Thymus (tissue), 11 donors: ENCODE measurements at regions not wholly inside any gene's neighbourhood (a gene's known extent, or its start where the extent isn't known, plus 50 kb on each side); places are given as distances from the start of the nearest gene placed in this dataset.

Experiments used
- DNase-seq, 9 donors: peaks; one replicate each; pipeline ENCODE4 v3.0.0-alpha.2; 2013; ENCODE audit warnings: low spot score in 9 of 9, low read depth in 6 of 9, missing footprints in 1 of 9
- H3K27ac ChIP-seq, 2 donors: one replicate each; pipeline ENCODE4 v1.5.1; 2013; ENCODE audit warnings: control low read depth in 1 of 2, low read depth in 1 of 2, low read length in 1 of 2, mild to moderate bottlenecking in 1 of 2, moderate library complexity in 1 of 2
- H3K27me3 ChIP-seq, 2 donors: one replicate each; pipeline ENCODE4 v1.5.1; 2013; ENCODE audit warnings: low read length in 1 of 2; ENCODE audit not compliant: control insufficient read depth in 2 of 2, insufficient read depth in 1 of 2
- H3K36me3 ChIP-seq, 2 donors: one replicate each; pipeline ENCODE4 v1.5.1; 2013; ENCODE audit warnings: low read length in 1 of 2, mild to moderate bottlenecking in 1 of 2, moderate library complexity in 1 of 2; ENCODE audit not compliant: control insufficient read depth in 2 of 2, insufficient read depth in 2 of 2
- H3K4me1 ChIP-seq, 2 donors: one replicate each; pipeline ENCODE4 v1.5.1; 2013; ENCODE audit warnings: low read length in 2 of 2; ENCODE audit not compliant: control insufficient read depth in 2 of 2, insufficient read depth in 2 of 2
- H3K4me3 ChIP-seq, 2 donors: one replicate each; pipeline ENCODE4 v1.5.1; 2013; ENCODE audit warnings: low read length in 2 of 2, control low read depth in 1 of 2, mild to moderate bottlenecking in 1 of 2
- H3K9me3 ChIP-seq, 2 donors: one replicate each; pipeline ENCODE4 v1.5.1; 2013; ENCODE audit warnings: low read length in 1 of 2, mild to moderate bottlenecking in 1 of 2; ENCODE audit not compliant: control insufficient read depth in 2 of 2, insufficient read depth in 1 of 2
- WGBS: extraction: QIAGEN DNeasy Blood & Tissue Kit; methylation state at CpG from one replicate; pipeline ENCODE4 v1.1.7; 2013; 5-methylcytosine and 5-hydroxymethylcytosine counted together
- donor health status: healthy.

DNA sequence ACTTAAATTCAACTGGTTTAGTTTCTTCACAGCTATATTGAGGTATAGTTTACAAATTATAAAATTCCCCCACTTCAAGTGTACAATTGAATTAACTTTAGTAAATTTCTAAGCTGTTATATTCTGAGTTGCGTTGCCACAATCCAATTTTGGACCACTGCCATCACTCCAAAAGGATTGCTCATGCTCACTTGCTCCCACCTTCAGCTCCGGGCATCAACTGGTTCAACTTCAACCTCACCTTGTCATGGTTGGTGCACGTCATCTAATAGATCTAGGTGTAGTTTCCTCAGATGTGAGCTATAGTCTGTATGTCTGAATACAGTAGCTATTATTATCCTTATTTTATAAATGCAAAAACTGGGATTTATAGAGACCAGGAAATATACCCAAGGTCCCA, 942.5 kb upstream of the WWC1 start:
- H3K9me3 ChIP-seq: no peaks in the 10 kb centered on the region
- WGBS: 90% methylated on average over 3 of the region's 3 CpGs

DNA sequence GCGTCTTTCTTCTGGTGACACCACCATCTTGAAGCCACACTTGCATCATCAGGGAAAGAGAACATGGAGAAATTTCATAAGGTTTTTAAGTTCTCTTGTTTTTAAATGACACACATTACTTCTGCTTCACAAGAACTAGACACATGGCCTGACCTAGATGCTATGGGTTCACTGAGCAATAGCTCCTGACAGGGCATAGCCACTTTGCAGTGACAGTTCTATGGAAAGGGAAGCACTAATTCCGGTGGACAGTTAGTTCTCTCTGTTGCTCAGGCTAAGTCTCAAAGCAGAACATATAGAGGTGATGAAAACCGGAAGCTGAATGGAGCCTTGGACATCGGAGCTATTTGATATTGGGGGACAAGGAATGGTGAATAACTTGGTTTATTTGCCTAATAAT, 940.1 kb upstream of the WWC1 start:
- no peak for DNase-seq
- H3K36me3 ChIP-seq: no peaks in the 10 kb centered on the region
- H3K4me1 ChIP-seq: no peaks in the 10 kb centered on the region
- WGBS: 94% methylated on average over 4 of the region's 4 CpGs
- H3K9me3 ChIP-seq: no peaks in the 10 kb centered on the region
- H3K27ac ChIP-seq: no peak overlapping the region
- H3K27me3 ChIP-seq: no peaks in the 10 kb centered on the region
- no peak overlapping the region for H3K4me3 ChIP-seq

More for the DNA sequence above, 942.5 kb upstream of the WWC1 start:
- Histone ChIP-seq H3K27me3 (no peaks in the 10 kb centered on the region), H3K4me3 (no peak overlapping the region), H3K36me3 (no peaks in the 10 kb centered on the region), H3K4me1 (no peaks in the 10 kb centered on the region), H3K27ac (no peak overlapping the region)
- no peak for DNase-seq

DNA sequence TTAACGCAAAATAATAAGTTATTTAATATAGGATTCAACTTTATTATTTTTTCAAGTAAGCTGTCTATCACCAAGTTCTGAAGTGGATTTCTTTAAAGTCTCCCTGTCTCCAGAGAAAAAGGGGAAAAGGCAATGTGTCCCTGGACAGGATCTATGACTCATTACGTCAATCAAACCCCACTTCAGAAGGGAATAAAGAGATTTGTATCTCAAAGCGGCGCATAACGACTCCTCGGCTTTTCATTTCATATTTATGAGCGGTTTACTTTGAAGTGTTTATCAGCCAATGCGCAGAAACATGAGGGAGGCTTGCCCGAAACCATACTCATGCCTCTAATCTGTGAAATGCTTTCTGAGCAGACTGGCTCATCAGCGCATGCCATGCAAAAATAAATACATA, 938.6 kb upstream of the WWC1 start:
- WGBS: 76% methylated on average over 10 of the region's 10 CpGs
- no peak for DNase-seq
- H3K4me1 ChIP-seq: no peaks in the 10 kb centered on the region
- no peaks in the 10 kb centered on the region for H3K9me3 ChIP-seq
- H3K27me3 ChIP-seq: no peaks in the 10 kb centered on the region
- no peaks in the 10 kb centered on the region for H3K36me3 ChIP-seq
- no peak overlapping the region for H3K4me3 ChIP-seq
- no peak overlapping the region for H3K27ac ChIP-seq

DNA sequence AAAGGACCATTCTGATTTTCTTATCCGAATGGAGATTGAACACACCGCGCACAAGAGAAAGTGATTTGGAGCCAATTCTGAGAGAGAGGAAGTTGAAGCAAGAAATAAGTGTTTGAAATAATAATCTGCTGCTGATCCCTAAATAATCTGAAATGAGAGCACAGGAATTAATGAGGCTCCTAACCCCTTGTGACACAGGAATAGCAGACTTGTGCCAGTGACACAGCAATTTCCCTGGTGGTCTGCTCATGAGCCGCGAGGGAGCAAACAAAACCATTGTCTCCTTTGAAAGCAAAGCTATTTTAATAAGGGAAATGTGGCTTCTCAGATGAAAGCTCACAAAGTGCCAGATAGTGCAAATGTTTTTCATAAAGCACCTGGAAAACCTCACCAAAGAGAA, 936.1 kb upstream of the WWC1 start:
- H3K4me1 ChIP-seq: no peaks in the 10 kb centered on the region
- H3K36me3 ChIP-seq: no peaks in the 10 kb centered on the region
- DNase-seq: no peak
- no peak overlapping the region for H3K27ac ChIP-seq
- WGBS: 71% methylated on average over 5 of the region's 5 CpGs
- no peak overlapping the region for H3K4me3 ChIP-seq
- H3K9me3 ChIP-seq: no peaks in the 10 kb centered on the region
- no peaks in the 10 kb centered on the region for H3K27me3 ChIP-seq

DNA sequence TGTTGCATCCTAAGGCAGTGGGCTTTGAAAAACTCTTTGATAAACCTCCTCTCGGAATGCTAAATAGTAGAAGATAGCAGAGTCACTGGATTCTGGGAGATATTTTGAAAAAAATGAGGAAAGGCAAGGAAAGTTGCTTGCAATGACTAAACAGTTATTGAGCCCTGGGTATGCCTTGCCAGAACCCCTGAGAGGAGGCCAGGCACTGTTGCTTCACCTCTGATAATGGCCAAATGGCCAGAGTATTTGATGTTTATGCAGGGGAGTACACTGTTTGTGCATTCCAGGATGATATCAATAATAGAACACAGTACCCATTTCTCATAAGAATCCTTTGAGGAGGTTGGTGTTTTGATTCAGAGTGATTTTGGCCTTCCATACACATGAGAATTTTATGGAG, 935.1 kb upstream of the WWC1 start:
- WGBS: 92% methylated on average over 1 of the region's 1 CpG
- H3K9me3 ChIP-seq: no peaks in the 10 kb centered on the region
- H3K27ac ChIP-seq: no peak overlapping the region
- no peaks in the 10 kb centered on the region for H3K4me1 ChIP-seq
- no peak for DNase-seq
- H3K4me3 ChIP-seq: no peak overlapping the region
- H3K27me3 ChIP-seq: no peaks in the 10 kb centered on the region
- H3K36me3 ChIP-seq: no peaks in the 10 kb centered on the region

DNA sequence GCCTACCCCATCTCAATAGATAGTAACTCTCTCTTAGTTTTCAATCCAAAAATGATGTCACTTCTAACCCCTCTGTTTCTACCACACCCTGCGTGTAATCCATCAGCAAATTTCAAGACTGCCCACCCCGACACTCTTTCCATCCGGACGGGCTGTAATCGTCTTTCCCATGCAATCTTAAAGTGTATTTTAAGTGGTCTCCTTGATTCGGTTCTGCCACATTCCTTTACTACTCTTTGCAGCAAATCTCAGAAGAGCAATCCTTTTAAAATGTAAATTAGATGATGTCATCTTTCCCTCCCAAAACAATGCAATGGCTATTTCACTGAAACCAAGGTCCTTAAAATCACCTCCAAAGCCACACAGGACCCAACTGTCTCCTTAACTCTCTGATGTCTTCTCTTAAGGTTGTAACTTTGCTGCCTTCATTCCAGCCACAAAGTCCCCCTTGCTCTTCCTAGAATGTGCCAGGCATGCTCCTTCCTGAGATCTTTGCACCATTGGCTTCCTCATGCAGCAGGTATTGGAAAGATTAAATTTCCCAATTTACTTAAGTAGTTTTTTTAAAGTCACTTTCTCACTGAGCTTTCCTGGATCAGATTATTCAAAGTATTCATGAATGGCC, 932.5 kb upstream of the WWC1 start:
- no peaks in the 10 kb centered on the region for H3K27me3 ChIP-seq
- no peaks in the 10 kb centered on the region for H3K4me1 ChIP-seq
- no peaks in the 10 kb centered on the region for H3K36me3 ChIP-seq
- H3K9me3 ChIP-seq: no peaks in the 10 kb centered on the region
- no peak overlapping the region for H3K4me3 ChIP-seq
- no peak for DNase-seq
- H3K27ac ChIP-seq: no peak overlapping the region
- WGBS: 53% methylated on average over 6 of the region's 6 CpGs

DNA sequence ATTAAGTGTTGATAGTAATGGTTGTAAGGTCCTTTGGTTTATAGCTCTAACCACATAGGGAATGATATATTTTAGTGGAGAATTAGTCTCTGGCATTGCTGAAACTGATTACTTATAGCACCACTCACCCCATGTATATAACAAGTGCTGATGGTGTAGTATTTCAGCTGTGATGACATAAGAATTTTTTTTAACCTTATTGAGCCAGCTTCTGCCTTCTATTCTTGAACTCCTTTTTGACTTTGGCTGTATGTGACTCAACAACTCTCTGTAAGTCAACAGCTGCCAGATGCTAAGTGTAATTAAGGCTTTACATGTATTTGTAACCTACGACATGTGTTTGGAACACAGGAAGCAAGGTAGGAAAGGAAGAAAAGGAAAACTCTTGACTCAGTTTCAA, 929.6 kb upstream of the WWC1 start:
- WGBS: 91% methylated on average over 1 of the region's 1 CpG

DNA sequence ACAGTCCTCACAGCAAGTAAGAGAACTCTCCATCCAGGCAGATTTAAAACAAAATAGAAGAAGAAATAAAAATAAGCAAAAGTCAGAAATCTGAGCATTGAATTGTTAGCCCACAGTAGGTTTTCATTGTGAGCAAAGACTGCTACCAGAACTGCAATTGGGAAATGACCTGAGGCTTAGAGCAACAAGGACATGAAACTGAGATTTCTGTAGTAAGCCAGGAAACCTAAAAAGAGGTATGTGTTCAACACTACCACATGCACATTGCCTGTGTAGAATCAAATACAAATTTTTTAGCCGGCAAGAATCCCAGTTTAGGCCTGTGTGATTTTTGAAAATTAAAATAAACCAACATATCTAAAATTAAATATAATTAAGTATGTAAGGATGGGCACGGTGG, 928.4 kb upstream of the WWC1 start:
- Histone ChIP-seq H3K27ac (no peak overlapping the region), H3K9me3 (no peaks in the 10 kb centered on the region), H3K27me3 (no peaks in the 10 kb centered on the region), H3K36me3 (no peaks in the 10 kb centered on the region), H3K4me1 (no peaks in the 10 kb centered on the region), H3K4me3 (no peak overlapping the region)
- 99% methylated on average over 2 of the region's 2 CpGs for WGBS
- DNase-seq: no peak

More for the DNA sequence above, 929.6 kb upstream of the WWC1 start:
- no peaks in the 10 kb centered on the region for H3K4me1 ChIP-seq
- no peaks in the 10 kb centered on the region for H3K9me3 ChIP-seq
- no peaks in the 10 kb centered on the region for H3K36me3 ChIP-seq
- H3K27me3 ChIP-seq: no peaks in the 10 kb centered on the region
- no peak overlapping the region for H3K4me3 ChIP-seq
- H3K27ac ChIP-seq: no peak overlapping the region
- DNase-seq: no peak

DNA sequence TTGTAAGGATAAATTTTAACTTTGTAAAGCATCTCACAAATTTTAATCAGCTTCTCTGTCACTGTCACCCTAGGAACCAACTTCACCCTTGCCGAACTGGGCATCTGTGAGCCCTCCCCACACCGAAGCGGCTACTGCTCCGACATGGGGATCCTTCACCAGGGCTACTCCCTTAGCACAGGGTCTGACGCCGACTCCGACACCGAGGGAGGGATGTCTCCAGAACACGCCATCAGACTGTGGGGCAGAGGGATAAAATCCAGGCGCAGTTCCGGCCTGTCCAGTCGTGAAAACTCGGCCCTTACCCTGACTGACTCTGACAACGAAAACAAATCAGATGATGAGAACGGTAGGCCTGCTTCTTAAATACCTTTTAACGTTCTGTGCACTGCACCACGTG, 916.3 kb upstream of the WWC1 start:
- no peak overlapping the region for H3K27ac ChIP-seq
- H3K4me3 ChIP-seq: no peak overlapping the region
- no peaks in the 10 kb centered on the region for H3K36me3 ChIP-seq
- no peak for DNase-seq
- no peaks in the 10 kb centered on the region for H3K9me3 ChIP-seq
- 89% methylated on average over 17 of the region's 17 CpGs for WGBS
- no peaks in the 10 kb centered on the region for H3K27me3 ChIP-seq
- H3K4me1 ChIP-seq: no peaks in the 10 kb centered on the region
